Suprapubic skin (tissue), 4 donors: ENCODE measurements at regions not wholly inside any gene's neighbourhood (a gene's known extent, or its start where the extent isn't known, plus 50 kb on each side); places are given as distances from the start of the nearest gene placed in this dataset.

Experiments
- CTCF ChIP-seq, 2 donors: fragments of 200-600 bp in 1 of 2; fragments of 450-650 bp in 1 of 2; sonication (generic) in 1 of 2; IDR thresholded peaks; one replicate each; pipeline ENCODE4 v1.5.1; 2016 to 2019; ENCODE audit warnings: antibody characterized with exemption in 2 of 2, mild to moderate bottlenecking in 1 of 2, moderate library complexity in 1 of 2
- EP300 ChIP-seq: sonication (generic); formaldehyde crosslinking; IDR thresholded peaks from one replicate; pipeline ENCODE4 v1.6.1; 2017; ENCODE audit warnings: antibody characterized with exemption
- POLR2A ChIP-seq, 2 donors: fragments of 450-650 bp; IDR thresholded peaks; one replicate each; pipeline ENCODE4 v1.6.1; 2017; ENCODE audit warnings: antibody characterized with exemption in 2 of 2, mild to moderate bottlenecking in 2 of 2, moderate library complexity in 2 of 2
- POLR2AphosphoS5 ChIP-seq, 3 donors: sonication (generic); formaldehyde crosslinking; IDR thresholded peaks; one replicate each; pipeline ENCODE4 v1.6.1; 2017; ENCODE audit warnings: antibody characterized with exemption in 3 of 3

- TF ChIP-seq CTCF (IDR thresholded peaks at IDR 0.05) (no peak), EP300 (no peak), POLR2A (IDR thresholded peaks at IDR 0.05) (no peak), POLR2AphosphoS5 (IDR thresholded peaks at IDR 0.05) (no peak)
Measured at GRCh38 chr18:64270608-64271007, 121.7 kb upstream of the LINC00305 start.
